Right forelimb (tissue), 1 donor: ENCODE measurements at regions not wholly inside any gene's neighbourhood (a gene's known extent, or its start where the extent isn't known, plus 50 kb on each side); places are given as distances from the start of the nearest gene placed in this dataset.

ENCODE experiments used
- DNase-seq: peaks from one replicate; pipeline ENCODE4 v3.0.0-alpha.2; 2018

- DNase-seq: no peak
These were observed 290.9 kb upstream of the SMC2 start for GRCh38 chr9:103803245-103803644.

DNA sequence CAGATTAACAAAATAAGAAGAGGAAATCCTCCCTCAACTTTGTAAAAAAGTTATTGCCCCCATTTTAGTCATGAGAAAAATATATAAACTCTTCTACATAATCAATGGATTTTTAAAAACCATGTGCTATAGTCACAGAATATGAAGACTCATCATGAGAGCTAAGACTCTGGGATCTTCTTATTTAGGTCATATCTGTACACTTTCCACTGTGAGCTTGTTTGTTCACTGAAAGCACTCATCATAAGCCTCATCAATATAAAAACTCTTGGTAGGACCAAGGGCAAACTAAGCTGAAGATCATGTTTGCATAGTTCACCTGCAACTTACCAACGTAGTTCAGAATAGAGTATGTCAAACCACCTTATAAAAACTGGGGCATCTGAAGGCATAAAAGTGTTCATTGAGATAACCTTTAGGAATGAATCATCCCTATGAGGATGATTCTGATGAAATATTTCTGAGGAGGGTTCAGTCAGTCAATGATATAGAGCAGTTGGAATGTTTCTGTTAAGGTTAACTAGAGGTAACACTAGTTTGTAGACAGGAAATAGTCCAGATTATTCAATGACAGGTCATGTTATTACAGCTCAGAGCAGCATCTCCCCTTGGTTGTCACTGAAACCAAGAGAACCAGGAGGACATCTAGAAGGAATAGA, 289.9 kb upstream of the SMC2 start:
- DNase-seq: no peak

DNA sequence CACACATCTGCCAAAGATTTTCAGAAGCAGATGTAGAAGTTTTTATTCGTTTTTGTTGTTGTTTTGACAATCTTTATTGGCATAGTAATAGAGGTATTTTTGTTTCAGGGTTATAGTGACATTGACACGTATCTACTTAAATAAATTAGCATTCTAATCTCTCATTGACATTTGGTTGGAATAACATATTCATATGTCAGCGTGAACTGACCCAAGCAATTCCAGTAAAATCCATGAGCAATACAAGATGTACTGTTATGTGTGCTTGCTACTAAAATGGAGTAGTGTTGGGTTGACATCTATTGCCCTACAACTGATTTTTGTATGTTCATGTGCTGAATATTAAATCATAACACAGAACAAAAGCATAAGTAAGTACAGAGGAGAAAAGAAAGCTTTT, 284.4 kb upstream of the SMC2 start:
- DNase-seq: no peak

GRCh38 chr9:103811462-103811861, 282.6 kb upstream of the SMC2 start:
- DNase-seq: no peak

GRCh38 chr9:103816146-103816545, 278.0 kb upstream of the SMC2 start:
- DNase-seq: no peak

DNA sequence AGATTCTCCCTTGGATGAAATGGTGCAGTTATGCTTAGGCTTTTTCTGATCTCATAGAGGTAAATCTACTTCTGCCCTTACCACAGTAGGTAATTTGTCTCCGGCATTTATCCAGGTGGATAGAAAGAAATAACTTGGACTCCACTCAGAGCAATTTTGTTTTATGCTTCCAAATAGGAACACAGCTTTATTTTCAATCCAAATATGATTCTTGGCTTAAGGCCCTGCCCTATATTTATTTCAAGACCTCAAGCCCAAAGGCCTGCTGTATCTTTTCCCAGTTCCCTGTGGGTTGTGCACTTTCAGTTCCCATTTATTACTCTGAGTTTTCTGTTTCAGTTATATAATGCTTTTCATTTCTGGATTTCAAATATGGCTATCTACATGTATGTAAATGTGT, 274.2 kb upstream of the SMC2 start:
- DNase-seq: no peak

- DNase-seq: no peak
These were observed 273.0 kb upstream of the SMC2 start for GRCh38 chr9:103821115-103821514.

- DNase-seq: no peak
These were observed 256.2 kb upstream of the SMC2 start for GRCh38 chr9:103837940-103838339.

GRCh38 chr9:103839197-103839596, 254.9 kb upstream of the SMC2 start:
- DNase-seq: no peak

DNA sequence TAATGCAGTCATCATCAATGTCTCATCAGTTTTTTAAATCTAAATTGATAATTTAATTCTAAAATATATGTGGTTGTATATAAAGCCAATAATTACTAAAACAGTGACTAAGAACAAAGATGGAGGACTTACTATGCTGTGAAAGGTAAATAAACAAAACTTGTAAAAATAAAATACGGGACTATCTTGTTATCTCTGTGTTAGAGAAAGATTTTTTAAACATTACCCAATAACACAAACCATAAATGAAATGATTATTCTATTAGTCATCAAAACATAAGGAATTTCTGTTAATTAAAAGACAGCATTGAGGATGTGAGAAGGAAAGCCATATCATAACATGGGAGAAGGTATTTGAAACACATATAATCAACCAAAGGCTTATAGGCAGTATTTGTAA, 226.2 kb upstream of the SMC2 start:
- no peak for DNase-seq

DNA sequence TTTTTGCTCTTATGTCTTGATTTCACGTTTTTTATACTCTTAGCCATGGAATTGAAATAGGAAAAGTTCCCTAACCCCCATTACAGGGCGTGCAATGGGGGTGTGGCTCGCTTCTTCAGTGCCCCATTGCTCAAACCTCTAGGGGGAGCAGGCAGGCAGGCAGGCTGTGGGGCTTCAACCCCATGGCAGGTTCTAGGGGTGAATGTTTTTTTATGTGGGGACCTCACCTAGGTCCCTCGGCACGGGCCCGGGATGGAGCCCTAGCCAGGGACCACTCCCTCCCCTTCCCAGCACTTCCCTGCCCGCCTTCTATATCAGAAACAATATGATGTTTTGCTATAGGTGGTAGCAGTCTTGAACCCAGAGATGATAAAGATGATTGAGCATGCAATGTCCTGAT, 221.3 kb upstream of the SMC2 start:
- no peak for DNase-seq

- no peak for DNase-seq
These were observed 212.7 kb upstream of the SMC2 start for GRCh38 chr9:103881419-103881818.

DNA sequence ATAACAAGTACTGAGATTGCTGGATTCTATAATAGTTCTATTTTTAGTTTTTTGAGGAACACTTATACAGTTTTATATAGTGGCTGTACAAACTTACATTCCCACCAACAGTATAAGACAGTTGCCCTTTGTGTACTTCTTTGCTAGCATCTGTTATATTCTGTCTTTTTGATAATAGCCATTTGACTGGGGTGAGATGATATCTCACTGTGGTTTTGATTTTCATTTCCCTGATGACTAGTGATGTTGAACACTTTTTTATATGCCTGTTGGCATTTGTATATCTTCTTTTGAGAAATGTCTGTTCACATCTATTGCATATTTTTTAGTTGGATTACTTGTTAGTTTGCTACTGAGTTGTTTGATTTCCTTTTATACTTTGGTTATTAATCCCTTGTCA, 204.1 kb upstream of the SMC2 start:
- DNase-seq: no peak

DNA sequence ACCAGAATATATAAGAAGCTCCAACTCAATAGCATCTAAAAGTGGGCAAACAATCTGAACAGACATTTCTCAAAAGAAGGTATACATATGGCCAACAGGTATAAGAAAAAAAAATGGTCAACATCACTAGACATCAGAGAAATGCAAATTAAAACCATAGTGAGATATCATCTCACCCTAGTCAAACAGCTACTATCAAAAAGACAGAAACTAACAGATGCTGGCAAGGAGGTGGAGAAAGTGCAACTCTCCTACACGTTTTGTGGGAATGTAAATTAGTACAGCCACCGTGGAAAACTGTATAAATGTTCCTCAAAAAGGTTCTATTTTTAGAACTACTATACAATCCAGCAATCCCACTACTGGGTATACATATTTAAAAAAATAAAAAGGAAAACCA, 199.9 kb upstream of the SMC2 start:
- no peak for DNase-seq

DNA sequence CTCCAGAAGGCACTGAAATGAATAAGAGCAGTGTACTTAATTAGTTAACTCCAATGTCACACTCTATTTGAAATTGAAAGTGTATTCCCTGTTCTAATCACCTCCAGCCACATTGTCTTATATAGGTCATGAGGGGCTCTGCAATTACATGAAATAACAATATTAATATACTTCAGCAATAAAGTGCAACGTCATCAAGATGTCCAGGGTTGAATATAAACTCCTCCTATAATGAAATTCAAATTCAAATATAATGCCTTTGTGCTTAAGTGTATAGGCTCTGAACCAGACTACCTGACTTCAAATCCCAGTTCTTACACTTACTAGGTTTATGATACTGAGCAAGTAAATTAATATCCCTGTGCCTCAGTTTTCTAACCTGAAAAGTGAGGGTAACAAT, 195.6 kb upstream of the SMC2 start:
- DNase-seq: no peak

- no peak for DNase-seq
These were observed 194.2 kb upstream of the SMC2 start for GRCh38 chr9:103899866-103900265.

- no peak for DNase-seq
These were observed 193.6 kb upstream of the SMC2 start for GRCh38 chr9:103900466-103900865.

DNA sequence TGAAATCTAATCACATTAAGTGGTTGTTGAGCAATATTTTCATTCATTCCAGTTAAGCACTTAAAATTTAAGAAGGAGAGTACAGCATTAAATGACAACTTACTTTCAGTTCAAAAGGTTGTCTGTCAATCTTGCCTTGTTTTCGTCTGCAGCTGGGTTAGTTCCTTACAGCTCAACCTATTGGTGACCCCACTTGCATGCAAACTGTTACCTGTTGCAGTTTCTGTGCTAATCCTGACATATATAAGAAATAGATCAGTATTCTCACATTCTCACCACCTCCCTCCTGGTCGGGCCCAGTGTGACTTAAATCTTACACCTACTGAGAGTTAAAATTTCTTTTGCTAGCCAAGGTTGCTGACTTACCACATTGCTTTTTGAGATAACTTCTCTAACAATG, 191.8 kb upstream of the SMC2 start:
- no peak for DNase-seq

GRCh38 chr9:103904242-103904641, 189.9 kb upstream of the SMC2 start:
- no peak for DNase-seq

- no peak for DNase-seq
These were observed 180.2 kb upstream of the SMC2 start for GRCh38 chr9:103913899-103914298.

GRCh38 chr9:103919605-103920209, 174.4 kb upstream of the SMC2 start:
- no peak for DNase-seq

DNA sequence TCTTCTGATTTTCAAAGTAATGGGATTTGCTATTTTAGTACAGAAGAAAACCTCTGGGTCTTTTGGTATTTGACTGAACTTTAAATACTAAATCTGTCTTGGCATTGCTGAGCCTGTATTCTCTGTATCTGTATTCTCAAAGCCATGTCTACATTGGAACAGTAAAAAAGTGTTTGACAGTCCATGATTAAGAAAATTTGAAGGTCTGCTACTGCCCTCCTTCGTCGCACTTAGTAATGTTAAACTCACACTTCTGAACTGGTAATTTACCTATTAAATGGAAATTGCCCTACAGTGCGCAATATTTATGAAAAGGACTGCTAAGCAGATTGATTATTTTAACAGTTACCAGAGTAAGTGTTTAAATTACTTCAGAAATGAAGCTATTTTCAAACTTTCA, 165.7 kb upstream of the SMC2 start:
- DNase-seq: no peak

GRCh38 chr9:103941104-103941503, 153.0 kb upstream of the SMC2 start:
- no peak for DNase-seq

- DNase-seq: no peak
These were observed 151.9 kb upstream of the SMC2 start for GRCh38 chr9:103942200-103942599.

DNA sequence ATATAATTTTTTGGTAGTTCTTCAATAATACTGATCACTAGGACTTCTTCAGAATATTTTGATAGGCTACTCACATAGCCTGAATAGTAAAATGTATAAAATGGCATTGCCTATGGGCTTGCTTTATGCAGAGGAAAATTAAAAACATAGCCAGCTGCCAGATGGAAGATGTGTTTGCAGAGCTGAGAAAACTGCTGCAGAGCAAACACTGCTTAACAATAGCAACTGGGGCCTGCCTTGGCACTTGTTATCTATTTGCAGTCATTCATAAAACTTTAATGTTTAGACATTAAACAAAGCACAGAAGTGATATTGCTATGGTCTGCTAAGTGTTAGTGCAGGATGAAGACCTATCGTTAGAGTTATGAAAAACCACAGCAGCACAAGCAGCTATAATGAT, 151.5 kb upstream of the SMC2 start:
- DNase-seq: no peak
